Right lobe of liver (tissue), 6 donors: ENCODE measurements at regions not wholly inside any gene's neighbourhood (a gene's known extent, or its start where the extent isn't known, plus 50 kb on each side); places are given as distances from the start of the nearest gene placed in this dataset.
"Not testable (repeated sequence)": the region's sequence is repeated elsewhere in the genome, so short reads cannot be mapped to it uniquely, and the experiment has no call there.

Source experiments
- ATAC-seq, 4 donors: fragments of 200-7000 bp; cut with Tn5 transposase; one replicate each; pipeline ENCODE4 v1.9.1; 2020; ENCODE audit warnings: mild to moderate bottlenecking in 4 of 4, moderate library complexity in 4 of 4
- DNase-seq, 3 donors: peaks; one replicate each; pipeline ENCODE4 v3.0.0-alpha.2; 2020
- H3K27ac ChIP-seq, 3 donors: fragments of 200-600 bp; one replicate each; pipeline ENCODE4 v1.8.0; 2022
- H3K27me3 ChIP-seq, 2 donors: fragments of 200-600 bp; one replicate each; pipeline ENCODE4 v1.8.0; 2022
- H3K36me3 ChIP-seq, 4 donors: fragments of 200-600 bp; sonication (generic) in 1 of 4; one replicate each; pipeline versions ENCODE4 v1.5.1 to v1.8.0; 2017 to 2022; ENCODE audit warnings: control low read depth in 1 of 4
- H3K4me1 ChIP-seq, 4 donors: fragments of 200-600 bp; sonication (generic) in 1 of 4; one replicate each; pipeline versions ENCODE4 v1.5.1 to v1.8.0; 2017 to 2022; ENCODE audit warnings: control low read depth in 1 of 4
- H3K4me3 ChIP-seq, 3 donors: fragments of 200-600 bp; one replicate each; pipeline ENCODE4 v1.8.0; 2022
- H3K9me3 ChIP-seq, 4 donors: fragments of 200-600 bp; sonication (generic) in 1 of 4; one replicate each; pipeline versions ENCODE4 v1.5.1 to v1.8.0; 2017 to 2022; ENCODE audit warnings: control low read depth in 1 of 4
- POLR2A ChIP-seq: fragments of 450-650 bp; IDR thresholded peaks from one replicate; pipeline ENCODE4 v1.6.1; 2017; ENCODE audit warnings: antibody characterized with exemption, mild to moderate bottlenecking
- WGBS: methylation state at CpG from one replicate; pipeline ENCODE4 v1.1.6; 2018; ENCODE audit warnings: low coverage, low lambda C conversion rate; ENCODE audit not compliant: insufficient coverage; ENCODE audit errors: missing lambda C conversion rate; 5-methylcytosine and 5-hydroxymethylcytosine counted together
- intact Hi-C, 2 donors: fragments of 100-400 bp; cut with DNase I; formaldehyde crosslinking; loops; one replicate each; pipeline versions ENCODE4 v1.11.2 to v1.14.1; 2022
- TF ChIP-seq, protein P1 (sequence below), 4 donors: fragments of 200-600 bp in 3 of 4; fragments of 450-650 bp in 1 of 4; IDR thresholded peaks; one replicate each; pipeline versions ENCODE4 v1.5.1 to v1.8.0; 2016 to 2022; ENCODE audit warnings: antibody characterized with exemption in 4 of 4, mild to moderate bottlenecking in 2 of 4
- donor health status: DM: no; HTN: yes; CAD: no.
- donor health status: DM: no; HTN: no; CAD: no.
- donor health status: DM: no; HTN: no; CAD: no.
- donor health status: DM: no; HTN: yes; CAD: no.
- donor health status: DM: no; HTN: yes; CAD: no.

DNA sequence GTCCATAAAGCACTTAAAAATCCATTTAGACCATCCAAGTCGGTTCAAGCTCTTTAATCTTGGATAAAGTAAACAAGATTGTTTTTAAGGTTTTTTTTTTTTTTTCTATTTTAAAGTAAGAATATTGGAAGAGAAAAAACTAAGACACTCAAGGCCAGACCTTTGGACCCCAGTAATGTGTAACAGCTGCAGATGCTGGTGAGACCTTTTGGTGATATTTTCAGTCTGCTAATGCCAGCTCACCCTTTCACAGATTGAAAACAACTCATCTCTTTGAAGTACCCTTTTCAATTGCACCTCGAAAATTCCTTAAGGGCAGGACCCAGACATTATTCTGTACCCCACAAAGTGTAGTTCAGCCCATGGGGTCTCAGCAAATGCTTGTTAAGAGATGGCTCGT is 260.7 kb upstream of the CTNNB1 start:
- H3K36me3 ChIP-seq, result no peaks in the 10 kb centered on the region
- no peak overlapping the region for H3K4me3 ChIP-seq
- DNase-seq (no peak), ATAC-seq (no peak)
- no peaks in the 10 kb centered on the region for H3K27me3 ChIP-seq
- intact Hi-C loops, result no loop called here
- WGBS, result 50% methylated on average over 3 of the region's 3 CpGs
- no peak overlapping the region for H3K27ac ChIP-seq
- TF ChIP-seq POLR2A, result no peak
- TF ChIP-seq, protein P1, sequence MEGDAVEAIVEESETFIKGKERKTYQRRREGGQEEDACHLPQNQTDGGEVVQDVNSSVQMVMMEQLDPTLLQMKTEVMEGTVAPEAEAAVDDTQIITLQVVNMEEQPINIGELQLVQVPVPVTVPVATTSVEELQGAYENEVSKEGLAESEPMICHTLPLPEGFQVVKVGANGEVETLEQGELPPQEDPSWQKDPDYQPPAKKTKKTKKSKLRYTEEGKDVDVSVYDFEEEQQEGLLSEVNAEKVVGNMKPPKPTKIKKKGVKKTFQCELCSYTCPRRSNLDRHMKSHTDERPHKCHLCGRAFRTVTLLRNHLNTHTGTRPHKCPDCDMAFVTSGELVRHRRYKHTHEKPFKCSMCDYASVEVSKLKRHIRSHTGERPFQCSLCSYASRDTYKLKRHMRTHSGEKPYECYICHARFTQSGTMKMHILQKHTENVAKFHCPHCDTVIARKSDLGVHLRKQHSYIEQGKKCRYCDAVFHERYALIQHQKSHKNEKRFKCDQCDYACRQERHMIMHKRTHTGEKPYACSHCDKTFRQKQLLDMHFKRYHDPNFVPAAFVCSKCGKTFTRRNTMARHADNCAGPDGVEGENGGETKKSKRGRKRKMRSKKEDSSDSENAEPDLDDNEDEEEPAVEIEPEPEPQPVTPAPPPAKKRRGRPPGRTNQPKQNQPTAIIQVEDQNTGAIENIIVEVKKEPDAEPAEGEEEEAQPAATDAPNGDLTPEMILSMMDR (IDR thresholded peaks at IDR 0.05), result no peak
- H3K4me1 ChIP-seq, result no peaks in the 10 kb centered on the region
- no peaks in the 10 kb centered on the region for H3K9me3 ChIP-seq

DNA sequence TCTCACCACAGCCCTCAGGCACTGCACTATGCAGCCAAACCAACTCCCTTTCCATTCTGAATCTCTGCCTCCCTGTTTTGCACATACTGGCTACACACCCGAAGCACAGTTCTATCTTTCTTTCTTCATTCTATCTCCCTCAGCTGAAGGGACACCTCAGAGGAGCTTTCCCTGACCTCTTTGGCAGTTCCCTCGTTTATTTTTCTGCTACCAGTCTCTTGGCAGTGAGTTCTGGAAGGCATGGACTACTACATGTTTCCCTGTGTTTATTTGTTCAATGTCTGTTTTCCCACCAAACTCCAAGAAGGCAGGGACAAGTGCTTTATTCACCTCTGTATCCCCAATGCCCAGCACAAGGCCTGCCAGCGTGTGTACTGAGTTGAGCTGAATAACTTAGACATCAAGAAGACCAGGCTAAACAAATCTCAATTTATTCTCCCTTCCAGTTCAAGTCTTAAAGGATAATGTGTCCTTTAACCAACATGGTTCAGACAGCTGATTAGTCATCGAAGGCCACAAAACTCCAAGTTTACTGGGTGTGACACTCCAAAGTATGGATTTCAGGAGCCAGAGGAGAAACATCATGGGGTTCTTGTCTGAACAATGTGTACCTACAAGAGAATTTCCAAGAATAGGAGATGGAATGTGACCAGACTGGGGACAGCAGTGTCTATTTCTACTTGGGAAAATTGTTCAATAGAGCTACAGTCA is 260.1 kb upstream of the CTNNB1 start:
- 40% methylated on average over 4 of the region's 4 CpGs for WGBS
- TF ChIP-seq POLR2A, result no peak
- TF ChIP-seq, protein P1 (IDR thresholded peaks at IDR 0.05), result no peak
- H3K36me3 ChIP-seq, result no peaks in the 10 kb centered on the region
- no peak overlapping the region for H3K4me3 ChIP-seq
- intact Hi-C loops, result no loop called here
- ATAC-seq, result peak; percentile 44 to 89 (median 72)
- no peak overlapping the region for H3K27ac ChIP-seq
- no peaks in the 10 kb centered on the region for H3K27me3 ChIP-seq
- no peaks in the 10 kb centered on the region for H3K4me1 ChIP-seq
- no peak for DNase-seq
- H3K9me3 ChIP-seq, result no peaks in the 10 kb centered on the region

DNA sequence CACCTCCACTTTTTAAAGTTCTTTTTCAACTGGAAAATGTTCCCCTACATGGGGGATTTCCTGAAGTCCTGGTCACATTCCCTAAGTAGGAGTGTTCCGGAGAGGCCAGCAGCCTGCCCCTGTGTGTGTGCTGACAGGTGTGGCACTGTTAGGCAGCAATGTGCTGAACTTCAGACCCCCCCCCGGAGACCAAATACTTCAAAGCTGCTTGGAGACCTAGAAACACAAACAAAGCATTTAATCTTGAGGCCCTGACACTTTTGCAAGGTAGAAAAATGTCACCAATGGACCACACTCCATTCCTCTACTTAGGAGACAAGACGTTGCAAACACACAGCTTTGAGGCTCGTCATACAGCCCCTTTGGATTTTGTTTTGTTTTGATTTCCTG is 259.6 kb upstream of the CTNNB1 start:
- WGBS, result 57% methylated on average over 3 of the region's 4 CpGs
- Histone ChIP-seq H3K9me3 (no peaks in the 10 kb centered on the region), H3K36me3 (no peaks in the 10 kb centered on the region), H3K27me3 (no peaks in the 10 kb centered on the region), H3K27ac (no peak overlapping the region), H3K4me3 (no peak overlapping the region), H3K4me1 (no peaks in the 10 kb centered on the region)
- DNase-seq, result no peak
- peak in 1 of 4 donors; percentile 11 for ATAC-seq
- intact Hi-C loops, result no loop called here
- no peak for TF ChIP-seq POLR2A
- TF ChIP-seq, protein P1 (IDR thresholded peaks at IDR 0.05), result no peak

DNA sequence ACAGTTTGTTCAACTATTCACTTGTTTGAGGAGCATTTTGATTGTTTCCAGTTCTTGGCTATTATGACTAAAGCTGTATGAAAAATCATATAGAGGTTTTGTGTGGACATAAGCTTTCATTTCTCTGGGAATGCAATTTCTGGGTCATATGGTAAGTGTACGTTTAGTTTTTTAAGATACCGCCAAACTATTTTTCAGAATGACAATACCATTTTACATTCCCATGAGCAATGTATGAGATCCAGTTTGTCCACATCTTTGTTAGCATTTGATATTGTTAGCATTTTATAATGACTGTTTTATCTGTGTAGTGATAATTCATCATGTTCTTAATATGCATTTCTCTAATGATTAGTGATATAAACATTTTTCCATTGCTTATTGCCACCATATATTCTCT is 258.7 kb upstream of the CTNNB1 start:
- no peak overlapping the region for H3K4me3 ChIP-seq
- no peaks in the 10 kb centered on the region for H3K9me3 ChIP-seq
- intact Hi-C loops, result no loop called here
- H3K27ac ChIP-seq, result no peak overlapping the region
- 74% methylated on average over 2 of the region's 2 CpGs for WGBS
- ATAC-seq, result no peak
- no peak for DNase-seq
- H3K36me3 ChIP-seq, result no peaks in the 10 kb centered on the region
- H3K27me3 ChIP-seq, result no peaks in the 10 kb centered on the region
- no peak for TF ChIP-seq POLR2A
- H3K4me1 ChIP-seq, result no peaks in the 10 kb centered on the region

DNA sequence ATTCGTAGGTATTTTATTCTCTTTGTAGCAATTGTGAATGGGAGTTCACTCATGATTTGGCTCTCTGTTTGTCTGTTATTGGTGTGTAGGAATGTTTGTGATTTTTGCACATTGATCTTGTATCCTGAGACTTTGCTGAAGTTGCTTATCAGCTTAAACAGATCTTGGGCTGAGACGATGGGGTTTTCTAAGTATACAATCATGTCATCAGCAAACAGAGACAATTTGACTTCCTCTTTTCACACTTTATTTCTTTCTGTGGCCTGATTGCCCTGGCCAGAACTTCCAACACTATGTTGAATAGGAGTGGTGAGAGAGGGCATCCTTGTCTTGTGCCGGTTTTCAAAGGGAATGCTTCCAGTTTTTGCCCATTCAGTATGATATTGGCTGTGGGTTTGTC is 252.3 kb upstream of the CTNNB1 start:
- DNase-seq, H3K27ac ChIP-seq, H3K27me3 ChIP-seq, ATAC-seq, intact Hi-C loops, H3K36me3 ChIP-seq, H3K4me1 ChIP-seq, H3K9me3 ChIP-seq, H3K4me3 ChIP-seq: not testable (repeated sequence)
- 74% methylated on average over 3 of the region's 3 CpGs for WGBS

DNA sequence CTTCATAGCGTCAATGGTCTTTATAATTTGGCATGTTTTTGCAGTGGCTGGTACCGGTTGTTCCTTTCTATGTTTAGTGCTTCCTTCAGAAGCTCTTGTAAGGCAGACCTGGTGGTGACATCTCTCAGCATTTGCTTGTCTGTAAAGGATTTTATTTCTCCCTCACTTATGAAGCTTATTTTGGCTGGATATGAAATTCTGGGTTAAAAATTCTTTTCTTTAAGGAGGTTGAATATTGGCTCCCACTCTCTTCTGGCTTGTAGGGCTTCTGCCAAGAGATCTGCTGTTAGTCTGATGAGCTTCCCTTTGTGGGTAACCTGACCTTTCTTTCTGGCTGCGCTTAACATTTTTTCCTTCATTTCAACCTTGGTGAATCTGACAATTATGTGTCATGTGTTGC is 250.0 kb upstream of the CTNNB1 start:
- intact Hi-C loops, H3K36me3 ChIP-seq, ATAC-seq, H3K4me3 ChIP-seq, H3K27me3 ChIP-seq, H3K4me1 ChIP-seq, H3K27ac ChIP-seq, DNase-seq, H3K9me3 ChIP-seq: not testable (repeated sequence)
- WGBS, result 82% methylated on average over 3 of the region's 3 CpGs
